Stromal cell of bone marrow (primary cell): ENCODE measurements at regions not wholly inside any gene's neighbourhood (a gene's known extent, or its start where the extent isn't known, plus 50 kb on each side); places are given as distances from the start of the nearest gene placed in this dataset.
"Not testable (repeated sequence)": the region's sequence is repeated elsewhere in the genome, so short reads cannot be mapped to it uniquely, and the experiment has no call there.

ENCODE experiments used
- DNase-seq: peaks from one replicate; pipeline ENCODE4 v3.0.0-alpha.2; 2012; ENCODE audit warnings: low read depth

DNA sequence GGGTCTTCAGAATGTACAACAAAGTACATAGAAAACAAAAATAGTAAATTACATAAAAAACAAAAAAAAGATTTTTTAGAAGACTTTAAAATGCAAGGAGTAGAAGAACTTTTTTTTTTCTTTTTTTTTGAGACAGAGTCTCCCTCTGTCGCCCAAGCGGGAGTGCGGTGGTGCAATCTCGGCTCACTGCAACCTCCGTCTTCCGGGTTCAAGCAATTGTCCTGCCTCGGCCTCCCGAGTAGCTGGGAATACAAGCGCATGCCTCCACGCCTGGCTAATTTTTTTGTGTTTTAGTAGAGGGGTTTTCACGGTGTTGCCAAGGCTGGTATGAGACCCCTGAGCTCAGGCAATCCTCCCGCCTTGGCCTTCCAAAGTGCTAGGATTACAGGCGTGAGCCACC lies 104.5 kb upstream of the ZC3H15 start:
- DNase-seq, result no peak

DNA sequence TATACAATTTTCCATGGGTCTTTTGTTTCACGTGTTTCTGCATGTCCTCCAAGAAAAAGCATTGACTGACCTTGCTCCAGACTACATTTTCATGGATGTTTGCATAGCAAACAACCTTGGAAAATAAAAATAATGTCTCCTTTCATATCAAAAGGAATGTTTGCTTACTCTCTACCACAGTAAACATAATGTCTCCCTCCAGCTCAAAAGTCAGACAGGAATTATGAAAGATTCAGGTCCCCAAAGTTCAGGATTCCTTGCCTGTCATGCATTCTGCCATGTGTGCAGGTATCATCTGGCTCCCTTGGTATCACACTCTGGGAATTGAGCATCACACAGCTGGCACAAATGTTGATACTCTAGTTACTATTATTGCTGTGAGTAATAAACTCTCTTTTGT lies 103.1 kb upstream of the ZC3H15 start:
- DNase-seq, result no peak

- no peak for DNase-seq
These were observed 101.8 kb upstream of the ZC3H15 start for GRCh38 chr2:186384226-186384625.

- DNase-seq, result not testable (repeated sequence)
These were observed 100.3 kb upstream of the ZC3H15 start for GRCh38 chr2:186385638-186386201.

GRCh38 chr2:186399082-186399644 lies 86.9 kb upstream of the ZC3H15 start:
- no peak for DNase-seq

GRCh38 chr2:186405842-186406241 lies 80.2 kb upstream of the ZC3H15 start:
- no peak for DNase-seq

- DNase-seq, result no peak
These were observed 78.4 kb upstream of the ZC3H15 start for GRCh38 chr2:186407611-186408010.

- no peak for DNase-seq
These were observed 75.3 kb upstream of the ZC3H15 start for GRCh38 chr2:186410802-186411201.

- peak; percentile 99 for DNase-seq
These were observed 63.8 kb upstream of the ZC3H15 start for GRCh38 chr2:186422226-186422625.

DNA sequence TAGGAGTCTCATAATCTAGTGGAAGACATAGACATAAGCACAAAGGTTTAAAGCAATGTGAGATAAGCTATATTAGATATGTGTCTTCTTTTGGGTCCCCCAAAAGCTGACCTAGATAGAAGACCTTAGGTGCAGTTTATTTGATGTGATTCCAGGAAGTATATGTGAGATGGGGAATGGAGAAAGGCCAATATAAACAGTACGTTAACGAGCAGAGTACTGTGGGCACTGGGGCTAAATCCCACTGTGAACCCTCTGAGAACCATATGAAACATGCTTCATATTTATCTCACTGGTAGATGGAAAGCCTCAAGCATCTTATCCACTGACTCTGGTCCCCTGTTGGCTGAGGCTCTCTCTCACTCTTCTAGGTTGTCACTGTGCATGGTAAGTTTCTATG lies 62.6 kb upstream of the ZC3H15 start:
- no peak for DNase-seq

DNA sequence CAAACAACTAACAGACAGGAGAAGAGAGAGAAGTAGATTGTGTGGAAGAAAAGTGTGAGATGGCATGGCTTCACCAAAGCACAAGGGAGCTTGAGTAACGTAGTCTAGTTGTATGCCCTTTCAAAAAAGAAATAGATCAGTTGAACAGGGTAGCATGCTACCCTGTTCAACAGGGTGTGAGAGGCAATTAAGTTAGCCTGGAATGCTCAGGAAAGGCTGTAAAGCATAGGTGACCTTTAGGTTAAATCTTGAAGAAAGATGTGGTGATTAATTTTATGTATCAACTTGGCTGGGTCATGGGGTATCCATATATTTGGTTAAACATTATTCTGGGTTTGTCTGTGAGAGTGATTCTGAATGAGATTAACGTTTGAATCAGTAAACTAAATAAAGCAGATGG lies 61.8 kb upstream of the ZC3H15 start:
- no peak for DNase-seq

- no peak for DNase-seq
These were observed 60.5 kb upstream of the ZC3H15 start for GRCh38 chr2:186425576-186425975.

GRCh38 chr2:186426153-186427016 lies 59.7 kb upstream of the ZC3H15 start:
- DNase-seq, result no peak

DNA sequence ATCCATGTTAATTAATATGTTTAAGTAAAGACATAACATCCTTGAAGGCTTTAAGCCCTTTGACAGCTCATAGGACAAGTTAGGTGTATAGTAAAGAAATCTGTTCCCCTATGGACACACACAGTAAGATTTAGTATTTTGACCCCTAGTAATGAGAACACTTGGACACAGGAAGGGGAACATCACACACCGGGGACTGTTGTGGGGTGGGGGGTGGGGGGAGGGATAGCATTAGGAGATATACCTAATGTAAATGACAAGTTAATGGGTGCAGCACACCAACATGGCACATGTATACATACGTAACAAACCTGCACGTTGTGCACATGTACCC lies 59.1 kb upstream of the ZC3H15 start:
- DNase-seq, result not testable (repeated sequence)

DNA sequence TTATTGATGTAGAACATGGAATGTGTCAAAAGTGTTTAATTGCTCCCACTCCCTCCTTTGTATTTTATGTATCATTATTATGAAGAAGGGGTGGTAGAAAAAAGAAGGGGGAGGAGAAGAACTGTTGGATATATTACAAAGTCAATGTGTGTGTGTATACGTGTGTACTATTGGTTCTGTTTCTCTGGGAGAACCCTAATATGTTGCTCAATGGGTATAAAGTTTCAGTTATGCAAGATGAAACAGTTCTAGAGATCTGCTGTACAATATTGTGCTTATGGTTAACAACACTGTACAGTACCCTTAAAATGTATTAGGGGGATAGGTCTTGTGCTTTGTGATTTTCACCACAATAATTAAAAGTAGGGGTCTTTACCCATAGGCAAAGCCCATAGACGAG lies 58.1 kb upstream of the ZC3H15 start:
- no peak for DNase-seq

GRCh38 chr2:186429104-186429503 lies 57.0 kb upstream of the ZC3H15 start:
- peak; percentile 42 for DNase-seq

- DNase-seq, result no peak
These were observed 54.8 kb upstream of the ZC3H15 start for GRCh38 chr2:186431306-186431705.

DNA sequence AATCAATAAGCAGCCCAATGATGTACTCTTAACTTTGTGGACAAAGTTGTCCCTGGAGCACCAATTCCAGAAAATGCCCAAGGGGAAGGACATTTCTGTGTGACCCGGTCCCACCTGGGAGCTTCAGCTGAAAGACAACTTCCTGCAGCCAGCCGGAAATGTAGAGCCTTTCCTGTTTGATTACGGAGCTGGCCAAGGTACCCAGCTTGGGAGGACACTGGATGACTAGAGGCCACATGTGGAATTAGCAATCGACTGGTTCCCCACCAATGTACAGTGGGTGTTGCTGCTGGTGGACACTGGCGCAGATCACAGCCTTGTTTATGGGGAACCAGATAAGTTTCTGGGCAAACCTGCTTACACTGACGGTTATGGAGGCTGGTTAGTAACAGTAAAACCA lies 53.0 kb upstream of the ZC3H15 start:
- no peak for DNase-seq

DNA sequence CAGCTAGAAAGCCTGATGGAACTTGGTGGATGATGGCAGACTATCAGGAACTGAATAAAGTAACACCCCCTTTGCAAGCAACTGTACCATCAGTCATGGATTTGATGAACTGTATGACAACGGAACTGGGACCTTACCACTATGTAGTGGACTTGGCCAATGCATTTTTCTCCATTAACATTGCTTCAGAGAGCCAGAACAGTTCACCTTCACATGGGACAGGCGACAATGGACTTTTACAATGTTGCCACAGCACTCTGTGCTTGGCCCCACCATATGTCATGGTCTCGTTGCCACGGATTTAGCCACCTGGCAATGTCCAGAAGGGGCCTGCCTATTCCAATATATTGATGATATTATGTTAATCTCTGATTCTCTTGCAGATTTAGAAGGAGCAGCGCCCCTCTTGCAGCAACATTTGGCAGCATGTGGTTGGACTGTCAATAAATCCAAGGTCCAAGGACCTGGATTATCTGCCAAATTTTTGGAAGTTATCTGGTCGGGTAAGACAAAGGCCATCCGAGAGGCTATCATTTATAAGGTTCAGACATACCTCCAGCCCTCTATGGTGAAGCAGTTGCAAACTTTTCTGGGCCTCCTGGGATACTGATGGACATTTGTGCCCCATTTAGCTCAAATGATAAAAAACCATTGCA lies 52.2 kb upstream of the ZC3H15 start:
- DNase-seq, result no peak
